Stimulated activated naive CD4-positive, alpha-beta T cell (primary cell): ENCODE measurements at regions not wholly inside any gene's neighbourhood (a gene's known extent, or its start where the extent isn't known, plus 50 kb on each side); places are given as distances from the start of the nearest gene placed in this dataset.

Source experiments
- DNase-seq, 6 experiments: peaks; one replicate each; lab custom pipeline; 2025; lab: John Stamatoyannopoulos, UW

DNA sequence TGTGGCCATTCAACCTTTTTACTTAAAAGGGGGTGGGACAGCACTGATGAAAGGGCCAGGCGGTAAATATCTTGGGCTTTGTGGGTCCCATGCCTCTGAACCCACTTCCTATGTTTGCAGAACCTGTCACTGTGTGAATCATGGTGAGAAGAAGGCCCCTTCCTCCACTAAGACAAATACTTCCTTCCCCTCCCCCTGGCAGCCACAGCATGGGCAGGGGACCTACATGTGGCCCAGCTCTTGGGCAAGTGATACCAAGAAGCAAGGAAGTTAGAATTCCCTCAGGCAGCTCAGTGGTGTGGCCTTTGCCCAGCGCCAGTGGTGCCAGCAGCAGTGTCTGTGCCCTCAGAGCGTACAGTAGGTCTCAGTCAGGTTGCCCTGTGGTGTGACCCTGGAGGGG lies 168.6 kb downstream of the TRIM33 start:
- peak in 3 of 6 experiments; percentile 33 to 42 (median 34) for DNase-seq

DNA sequence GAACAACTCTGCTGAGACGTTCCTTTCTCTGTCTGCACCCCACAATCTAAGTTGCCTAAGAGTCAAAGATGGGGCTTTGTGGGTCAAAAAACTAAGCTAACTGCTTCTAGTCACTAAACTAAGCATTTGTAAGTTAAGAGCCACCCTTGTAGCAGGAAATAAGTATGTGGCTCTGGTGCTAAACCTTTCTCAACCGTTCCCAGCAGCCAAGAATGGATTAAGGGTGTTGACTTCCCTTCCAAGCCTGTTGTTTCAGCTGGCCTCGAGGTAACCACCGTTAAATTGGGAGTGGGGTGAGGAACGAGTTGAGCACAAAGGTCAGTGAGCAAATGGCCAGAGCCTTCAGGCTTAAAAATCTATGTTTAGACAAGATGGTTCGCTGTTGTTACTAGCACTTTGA lies 169.1 kb downstream of the TRIM33 start:
- DNase-seq, result no peak

DNA sequence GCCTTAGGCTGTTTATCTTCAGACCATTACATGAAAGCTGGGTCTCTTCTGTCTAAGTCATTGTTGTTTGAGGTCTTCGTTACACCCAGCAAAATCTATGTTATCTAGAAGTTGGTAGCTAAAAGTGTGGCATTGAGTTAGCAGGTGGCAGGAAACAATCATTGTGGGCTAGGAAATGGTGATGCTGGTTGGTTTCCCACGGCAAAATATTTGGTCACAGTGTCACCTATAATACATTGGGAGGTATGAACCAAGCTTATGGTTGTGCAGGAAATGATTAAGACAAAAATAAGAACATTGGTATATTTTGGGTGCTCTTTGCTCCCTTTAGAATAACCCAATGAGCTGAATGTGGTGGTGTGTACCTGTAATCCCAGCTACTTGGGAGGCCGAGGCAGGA lies 169.7 kb downstream of the TRIM33 start:
- peak in 3 of 6 experiments; percentile 69 to 77 (median 71) for DNase-seq

DNA sequence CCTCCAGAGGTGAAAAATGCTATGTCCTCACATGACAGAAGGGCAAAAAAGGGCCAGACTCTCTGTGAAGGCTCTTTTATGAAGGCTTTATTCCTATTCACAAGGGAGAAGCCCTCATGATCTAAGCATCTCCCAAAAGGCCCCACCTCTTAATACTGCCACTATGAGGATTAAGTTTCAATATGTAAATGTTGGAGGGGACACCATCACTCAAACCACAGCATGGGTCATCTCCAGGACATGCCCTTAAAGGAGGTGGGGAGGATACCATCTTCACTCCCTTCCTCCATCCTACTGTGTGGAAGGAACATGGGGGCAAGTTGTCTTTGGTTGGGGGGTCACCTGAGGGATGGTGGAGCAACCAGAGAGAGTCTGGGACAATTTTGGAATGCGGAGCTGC lies 170.1 kb downstream of the TRIM33 start:
- no peak for DNase-seq

DNA sequence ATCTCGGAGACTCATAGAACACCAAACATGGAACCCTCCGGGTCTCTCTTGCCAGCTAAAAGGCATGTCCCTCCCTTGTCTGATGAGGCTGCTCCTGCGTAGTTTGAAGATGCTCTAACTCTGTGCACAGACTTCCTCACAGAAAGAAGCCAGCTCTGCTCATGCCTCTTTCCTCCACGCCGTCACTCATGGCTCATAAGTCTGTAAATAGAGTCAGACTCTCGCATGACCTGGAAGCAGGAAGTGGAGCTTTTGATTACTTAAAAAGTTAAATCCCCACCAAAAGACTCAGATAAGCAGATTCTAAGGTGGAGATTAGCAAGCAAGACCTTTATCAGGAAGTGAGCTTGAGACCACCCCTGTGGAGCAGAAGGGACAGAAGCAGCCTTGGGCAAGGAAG lies 171.6 kb downstream of the TRIM33 start:
- DNase-seq, result peak in 3 of 6 experiments; percentile 14 to 37 (median 15)

DNA sequence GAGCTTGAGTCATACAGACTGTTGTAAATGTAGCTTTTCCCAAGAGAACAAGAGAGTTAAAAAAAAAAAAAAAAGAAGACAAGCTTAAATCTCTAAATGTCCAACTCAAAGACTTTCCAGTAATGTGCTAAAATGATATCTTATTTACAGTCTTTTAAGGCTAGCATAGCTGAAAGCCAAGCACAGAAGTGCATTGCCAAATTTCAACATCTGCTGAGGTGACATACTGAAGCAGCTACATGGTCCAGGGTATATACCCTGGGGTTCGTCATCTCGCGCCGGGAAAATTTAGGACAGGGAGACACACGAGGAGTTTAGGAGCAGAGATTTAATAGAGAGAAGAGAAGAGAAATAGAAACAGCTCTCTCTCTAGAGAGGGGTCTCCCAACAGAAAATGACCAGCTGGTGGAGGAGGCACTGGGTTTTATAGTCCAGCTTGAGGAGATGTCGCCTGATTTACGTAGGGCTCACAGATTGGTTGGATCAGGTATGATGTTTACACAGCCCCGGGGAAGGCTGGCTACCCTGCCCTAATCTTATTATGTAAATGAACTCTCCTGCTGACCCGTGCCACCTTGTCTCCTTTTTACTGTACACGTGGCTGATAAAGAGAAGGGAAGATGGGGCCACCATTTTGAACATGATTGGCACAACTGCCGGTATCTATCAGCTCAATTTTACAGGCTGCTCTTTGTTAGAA lies 172.7 kb downstream of the TRIM33 start:
- no peak for DNase-seq

DNA sequence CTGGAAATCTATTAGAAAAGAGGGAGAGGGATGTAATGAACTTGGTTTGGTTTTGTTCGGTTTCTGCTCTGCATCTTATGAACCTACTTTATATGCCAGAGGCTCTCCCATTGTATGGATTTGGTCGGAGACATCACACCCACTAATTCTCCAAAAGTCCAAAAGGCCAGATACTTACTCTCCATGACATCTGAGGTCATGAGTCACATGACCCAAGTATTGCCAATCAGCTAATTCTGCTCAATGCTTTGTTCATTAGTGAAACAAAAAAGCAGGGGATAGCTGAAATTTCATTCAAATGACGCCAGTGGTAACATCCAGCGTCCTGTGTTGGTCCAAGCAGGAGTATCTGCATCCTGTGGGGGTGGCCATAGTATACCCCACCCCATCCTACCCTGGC lies 173.6 kb downstream of the TRIM33 start:
- DNase-seq, result no peak

DNA sequence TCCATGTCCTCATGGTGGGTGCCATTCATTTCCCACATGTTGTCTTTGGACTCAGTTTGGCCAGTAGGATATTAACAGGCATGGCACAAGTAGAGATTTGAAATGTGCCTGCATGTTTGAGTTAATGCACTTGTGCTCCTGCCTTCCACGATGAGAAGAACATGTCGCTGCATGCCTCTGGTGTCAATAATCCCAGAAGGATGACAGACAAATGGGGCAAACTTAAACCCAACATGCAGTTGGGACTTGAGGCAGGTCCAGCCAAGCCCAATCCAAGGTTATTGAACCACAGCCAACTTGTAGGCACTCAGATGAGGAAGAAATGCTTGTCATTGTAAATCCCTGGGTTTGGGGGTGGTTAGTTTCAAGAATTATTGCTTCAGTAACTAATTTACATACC lies 174.6 kb downstream of the TRIM33 start:
- DNase-seq, result no peak

DNA sequence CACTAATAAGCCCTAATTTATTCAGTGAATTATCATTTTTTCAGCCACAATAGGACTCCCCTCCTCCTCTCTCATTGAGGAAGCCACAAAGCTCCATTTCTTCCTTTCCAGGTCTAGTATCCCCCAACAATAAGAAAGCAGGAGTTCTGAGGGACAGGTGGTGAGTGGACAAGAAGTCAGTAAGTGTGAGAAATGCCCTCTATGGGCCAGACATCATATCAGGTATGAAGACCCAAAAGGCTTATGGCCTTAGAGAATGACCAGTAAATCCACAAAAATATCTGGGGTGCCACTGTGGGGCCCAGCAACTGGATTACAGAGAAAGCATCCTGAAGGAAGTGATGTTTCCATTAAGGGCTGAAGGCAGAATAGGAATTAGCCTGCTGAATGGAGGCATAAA lies 175.7 kb downstream of the TRIM33 start:
- DNase-seq, result no peak

DNA sequence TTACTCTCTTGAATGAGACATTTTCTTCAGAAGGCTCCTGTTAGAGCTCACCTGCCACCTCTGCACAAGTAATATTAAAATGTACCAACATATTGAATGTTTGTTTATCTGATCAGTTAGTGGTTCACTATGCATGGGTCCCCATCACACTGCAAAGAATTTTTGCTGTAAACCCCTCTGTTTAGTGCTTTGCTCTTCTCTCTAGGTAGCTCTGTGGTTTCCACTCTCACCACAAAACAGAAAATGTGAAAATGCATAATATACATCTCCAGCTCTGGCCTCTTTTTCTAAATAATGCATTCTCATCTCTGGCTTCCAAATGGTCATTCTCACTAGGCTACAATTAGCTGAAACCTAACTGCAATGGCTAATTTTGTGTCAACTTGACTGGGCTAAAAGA lies 176.7 kb downstream of the TRIM33 start:
- DNase-seq, result no peak

DNA sequence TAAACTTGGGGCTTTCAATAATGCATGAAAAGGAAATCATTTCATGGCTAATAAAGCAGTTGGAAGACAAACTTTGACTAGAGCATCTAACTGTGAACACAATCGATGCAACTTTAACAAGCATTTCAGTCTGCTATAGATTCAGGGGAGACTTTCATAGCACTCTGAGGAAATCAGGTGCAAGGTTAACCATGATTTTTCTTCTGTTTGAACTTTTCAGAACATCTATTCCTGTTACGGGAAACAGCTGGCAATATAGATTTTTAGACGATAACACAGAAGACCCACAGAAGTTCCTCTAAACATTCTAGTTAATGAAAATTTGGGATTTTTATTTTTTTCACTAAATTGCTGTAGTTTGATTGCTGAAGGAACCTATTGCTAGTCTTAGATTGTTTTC lies 177.3 kb downstream of the TRIM33 start:
- no peak for DNase-seq

DNA sequence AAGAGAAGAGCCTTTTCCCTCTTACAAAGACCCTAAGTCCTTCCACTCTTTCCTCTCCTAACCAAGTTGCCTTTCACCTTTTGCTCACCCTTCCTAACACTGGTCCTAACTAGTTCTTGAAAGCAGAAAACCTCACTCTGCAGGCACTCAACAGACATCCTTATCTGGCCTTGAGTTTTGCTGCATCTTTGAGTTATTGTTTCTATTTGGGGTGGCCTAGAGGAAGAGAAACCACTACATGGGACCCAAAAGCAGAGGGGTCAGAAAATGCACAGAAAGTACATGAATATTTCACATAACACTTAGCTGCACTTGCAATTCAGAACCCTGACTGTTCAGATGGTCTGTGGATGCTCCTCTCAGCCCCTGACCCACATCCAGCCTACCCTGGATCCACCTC lies 178.3 kb upstream of the SYT6 start:
- no peak for DNase-seq

DNA sequence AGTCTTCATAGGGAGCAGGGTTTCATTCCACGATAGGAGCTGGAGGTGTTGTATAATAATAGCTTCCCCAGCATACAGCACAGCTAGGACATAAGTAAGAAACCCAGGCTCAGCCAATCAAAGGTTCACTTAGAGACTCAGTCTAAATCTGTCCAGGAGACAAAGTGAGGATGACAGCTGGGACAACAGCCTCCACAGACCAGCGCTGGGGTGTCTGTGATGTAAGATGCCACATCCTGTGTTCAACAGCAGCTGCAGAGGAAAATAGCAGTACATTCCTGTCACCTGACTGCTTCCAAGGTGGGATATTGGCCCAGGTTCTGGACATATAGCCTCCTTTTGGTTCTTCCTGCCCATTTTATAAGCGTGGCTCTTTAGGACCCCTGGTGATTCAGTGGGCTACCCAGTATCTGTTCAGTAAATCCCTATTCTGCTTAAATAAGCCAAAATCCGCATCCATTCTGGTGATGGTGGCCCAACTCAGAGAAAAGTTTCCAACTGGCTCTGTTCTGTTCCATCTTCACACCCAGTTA lies 176.8 kb upstream of the SYT6 start:
- peak in 4 of 6 experiments; percentile 4 to 34 (median 14) for DNase-seq

DNA sequence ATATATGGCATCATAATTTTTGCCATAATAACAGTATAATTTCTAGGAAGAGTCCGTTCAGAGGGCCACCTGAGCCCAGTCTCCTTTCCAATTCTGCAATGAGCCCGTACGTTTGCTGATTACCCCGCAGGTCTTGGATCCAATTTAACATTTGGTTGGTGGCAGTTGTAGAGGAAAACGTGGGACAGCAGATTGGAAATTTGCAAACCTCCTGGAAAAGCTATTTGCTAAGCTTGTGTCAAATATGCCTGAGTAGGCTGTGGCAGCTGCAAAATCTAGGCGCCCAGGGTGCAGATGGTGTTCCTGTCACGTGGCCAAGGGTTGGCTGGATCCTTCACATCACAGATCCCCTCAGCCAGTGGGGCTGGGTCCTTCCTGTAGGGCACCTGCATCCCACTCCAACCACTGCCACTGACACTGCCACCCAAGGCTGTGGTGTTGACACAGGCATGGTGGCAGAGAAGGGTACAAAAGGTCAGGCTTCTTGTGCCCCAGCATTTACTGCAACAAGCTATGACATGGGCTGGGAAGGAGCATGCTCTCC lies 174.8 kb upstream of the SYT6 start:
- DNase-seq, result no peak

DNA sequence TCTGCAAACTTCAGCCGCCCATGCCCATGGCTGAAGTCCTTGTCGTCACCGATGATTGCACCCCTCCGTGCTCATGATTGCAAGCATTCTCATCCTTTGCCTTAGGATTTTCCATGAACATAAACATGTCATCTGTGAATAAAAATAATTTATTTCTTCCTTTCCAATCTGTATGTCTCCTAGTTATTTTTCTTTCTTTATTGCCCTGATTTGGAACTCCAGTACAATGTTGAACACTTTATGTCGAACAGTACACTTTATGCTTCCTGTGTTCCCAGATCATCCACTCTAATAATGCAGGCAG lies 170.9 kb upstream of the SYT6 start:
- no peak for DNase-seq

DNA sequence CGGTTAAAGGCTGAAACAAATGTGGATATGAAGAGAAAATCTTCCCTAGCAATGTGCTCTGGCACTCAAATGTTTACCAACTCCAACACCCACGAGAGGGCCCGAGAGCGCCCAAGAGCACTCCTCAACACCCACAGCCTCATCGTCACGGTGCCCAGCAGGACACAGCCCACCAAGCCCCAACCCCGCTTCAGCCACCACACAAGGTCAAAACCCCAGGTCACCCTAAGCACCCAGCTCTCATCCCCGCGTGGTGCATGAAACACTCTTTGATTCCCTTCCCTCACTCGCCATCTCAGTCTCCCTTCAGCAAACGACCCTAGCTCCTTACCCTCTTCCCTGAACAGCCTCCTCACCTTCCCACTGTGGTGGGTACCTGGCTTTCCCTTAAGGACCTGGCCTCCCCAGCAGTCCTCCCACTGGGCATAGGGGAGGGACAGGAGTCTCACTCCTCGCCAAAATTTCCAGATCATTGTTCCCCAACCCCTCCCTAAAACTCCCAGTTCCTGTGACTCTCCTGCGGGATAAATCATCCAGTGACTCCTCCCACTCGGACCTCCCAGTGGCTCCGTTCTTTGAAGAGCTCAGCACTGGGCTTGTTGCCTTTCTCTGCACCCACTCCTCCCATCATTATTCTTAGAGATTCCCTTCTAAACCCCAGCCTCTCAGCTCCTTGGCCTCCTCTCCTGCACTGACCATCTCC lies 170.4 kb upstream of the SYT6 start:
- DNase-seq, result no peak

DNA sequence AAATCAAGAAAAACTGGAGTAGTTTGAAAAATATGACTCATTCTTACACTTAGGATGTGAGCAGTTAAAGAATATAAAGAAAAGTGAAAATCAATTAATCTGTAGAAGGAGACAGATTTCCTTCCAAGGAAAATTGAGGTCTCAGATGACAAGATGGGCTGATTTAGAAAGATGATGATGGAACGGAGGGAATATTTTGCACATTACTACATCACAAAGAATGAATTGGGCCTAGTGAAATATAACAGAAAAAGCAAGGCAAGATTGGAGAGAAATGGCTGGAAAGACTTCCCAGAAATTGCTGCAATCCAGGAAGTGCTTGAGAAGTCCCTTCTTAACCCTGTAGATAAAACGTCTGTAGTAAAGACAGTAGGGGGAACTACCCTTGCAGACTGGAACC lies 169.1 kb upstream of the SYT6 start:
- no peak for DNase-seq

DNA sequence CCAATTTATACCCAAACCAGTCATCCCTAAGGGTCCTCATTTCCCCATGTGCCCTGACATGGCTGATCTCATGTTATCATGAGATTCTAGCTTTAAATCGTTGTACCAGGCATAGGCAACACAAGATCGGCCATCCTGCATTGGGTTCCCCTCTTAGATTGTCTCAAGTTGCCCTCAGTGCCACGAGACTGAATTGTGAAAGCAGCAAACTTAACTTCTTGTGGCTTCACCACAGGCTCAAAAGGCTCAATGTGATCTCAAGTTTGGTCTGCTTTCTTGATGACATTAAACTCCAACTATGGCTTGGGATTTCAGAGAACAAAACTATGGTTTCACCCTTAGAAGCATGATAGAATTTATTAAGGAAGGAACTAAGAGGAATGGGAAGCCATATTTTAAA lies 168.5 kb upstream of the SYT6 start:
- no peak for DNase-seq

DNA sequence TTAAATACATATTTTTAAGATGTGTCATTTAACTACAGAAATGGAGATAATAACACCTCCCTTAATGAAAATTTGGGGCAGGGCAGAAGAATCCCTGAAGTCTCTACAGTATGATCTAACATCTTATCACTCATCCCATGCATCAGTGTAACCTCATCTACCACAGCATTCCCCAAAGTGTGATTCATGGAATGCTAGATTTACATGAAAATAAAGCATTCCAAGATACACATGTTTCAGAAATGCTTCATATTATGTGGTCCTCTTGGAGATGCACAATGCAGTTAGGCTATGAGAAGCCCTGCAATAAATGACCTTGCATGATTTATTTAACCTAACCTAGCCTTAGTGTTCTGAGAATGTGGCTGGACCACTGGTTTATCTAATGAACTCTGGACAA lies 166.9 kb upstream of the SYT6 start:
- no peak for DNase-seq

DNA sequence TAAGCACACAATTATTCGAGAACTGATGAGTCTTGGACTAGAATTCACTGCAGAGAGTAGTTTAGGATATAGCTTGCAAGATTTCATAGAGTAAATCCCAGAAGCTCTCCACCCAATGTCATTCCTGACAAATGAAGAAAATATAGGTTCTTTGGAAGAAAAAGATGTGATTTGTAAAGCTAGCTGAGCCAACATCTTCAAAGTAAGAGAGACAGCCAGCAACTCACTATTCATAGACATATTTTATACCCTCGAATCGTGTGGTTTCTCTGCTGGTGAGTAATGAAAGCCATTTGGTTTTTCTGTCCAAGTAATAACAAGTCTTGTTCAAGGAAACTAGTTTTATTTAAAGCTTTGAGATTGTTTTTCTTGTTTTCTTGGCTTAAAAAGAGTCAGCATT lies 165.7 kb upstream of the SYT6 start:
- DNase-seq, result no peak

DNA sequence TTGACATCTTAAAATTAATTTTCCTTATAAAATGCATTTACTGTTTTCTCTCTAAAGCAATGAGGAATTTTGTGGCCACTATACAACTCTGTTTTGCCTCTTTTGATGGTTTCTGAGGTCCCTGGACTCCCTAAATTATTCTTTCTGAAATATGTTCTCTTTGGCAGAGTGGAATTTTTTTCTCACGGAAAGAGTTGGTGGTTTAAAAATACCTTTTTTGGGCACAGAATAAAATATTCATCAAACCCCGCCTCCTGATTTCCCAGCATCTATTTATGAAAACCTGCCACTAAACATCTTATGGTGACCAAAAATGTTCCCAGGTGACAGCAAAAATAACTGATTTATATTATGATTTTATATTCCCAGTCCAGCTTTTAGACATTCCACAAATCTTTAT lies 165.3 kb upstream of the SYT6 start:
- no peak for DNase-seq

DNA sequence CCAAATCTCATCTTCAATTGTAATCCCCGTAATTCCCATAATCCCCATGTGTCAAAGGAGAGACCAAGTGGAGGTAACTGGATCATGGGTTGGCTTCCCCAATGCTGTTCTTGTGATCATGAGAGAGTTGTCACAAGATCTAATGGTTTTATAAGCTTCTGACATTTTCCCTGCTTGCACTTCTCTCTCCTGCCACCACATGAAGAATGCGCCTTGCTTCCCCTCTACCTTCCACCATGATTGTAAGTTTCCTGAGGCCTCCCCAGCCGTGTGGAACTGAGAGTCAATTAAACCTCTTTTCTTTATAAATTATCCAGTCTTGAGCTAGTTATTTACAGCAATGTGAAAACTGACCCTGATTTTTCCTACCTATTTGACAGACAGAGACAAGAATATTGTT lies 162.5 kb upstream of the SYT6 start:
- DNase-seq, result no peak

DNA sequence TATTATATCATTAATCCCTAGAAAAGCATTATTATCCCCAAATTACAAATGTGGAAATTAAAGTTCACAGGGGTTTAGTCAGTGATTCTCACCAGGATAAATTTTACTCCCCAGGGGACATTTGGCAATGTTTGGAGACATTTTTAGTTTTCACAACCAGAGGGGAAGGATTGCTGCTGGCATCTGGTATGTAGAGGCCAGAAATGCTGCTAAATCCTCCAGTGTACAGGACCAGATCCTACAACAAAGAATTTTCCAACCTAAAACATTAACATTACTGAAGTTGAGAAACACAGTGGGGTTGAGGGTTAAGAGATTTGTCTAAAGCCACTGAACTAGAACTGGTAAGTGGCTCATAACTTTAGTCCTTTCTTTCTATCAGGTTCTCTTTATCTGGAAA lies 162.0 kb upstream of the SYT6 start:
- no peak for DNase-seq

DNA sequence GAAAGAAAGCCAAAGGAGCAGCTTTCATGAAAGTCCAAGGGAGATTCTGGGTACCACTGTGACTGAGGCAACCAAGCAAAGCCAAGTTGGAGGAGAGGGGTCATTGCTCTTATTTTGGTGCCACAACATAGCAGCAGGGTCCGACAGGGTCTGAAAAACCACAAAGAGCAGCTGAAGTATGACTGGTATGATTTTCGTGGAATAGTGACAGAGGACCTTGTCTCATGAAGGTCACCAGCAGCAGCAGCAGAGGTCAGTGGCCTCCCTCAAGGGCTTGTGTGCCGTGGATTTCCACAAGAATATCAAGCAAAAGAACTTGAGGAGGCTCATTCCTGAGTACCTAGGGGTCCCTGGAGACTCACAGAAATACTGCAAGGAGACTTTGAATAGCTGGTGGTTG lies 160.9 kb upstream of the SYT6 start:
- no peak for DNase-seq
